ENCODE measurements at regions not wholly inside any gene's neighbourhood (a gene's known extent, or its start where the extent isn't known, plus 50 kb on each side); places are given as distances from the start of the nearest gene placed in this dataset.

DNA sequence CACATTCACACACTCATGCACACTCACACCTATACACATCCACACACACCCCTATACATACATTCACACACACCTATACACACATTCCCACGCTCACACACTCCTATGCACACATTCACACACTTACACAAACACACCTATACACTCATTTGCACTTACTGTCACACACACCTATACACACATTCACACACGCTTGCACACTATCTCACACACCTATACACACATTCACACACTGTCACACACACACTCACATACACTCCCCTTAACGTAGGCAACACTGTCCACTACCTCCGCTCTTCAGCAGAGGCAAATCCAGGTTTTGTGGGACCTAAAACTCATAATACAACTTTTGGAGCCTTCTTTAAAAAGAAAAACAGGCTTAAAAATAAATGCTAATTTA, 487.7 kb upstream of the CDH4 start:
- TF ChIP-seq EZH2 (IDR thresholded peaks at IDR 0.05) (no peak), EZH2phosphoT487 (IDR thresholded peaks at IDR 0.05) (no peak)
- TF ChIP-seq, protein P1, sequence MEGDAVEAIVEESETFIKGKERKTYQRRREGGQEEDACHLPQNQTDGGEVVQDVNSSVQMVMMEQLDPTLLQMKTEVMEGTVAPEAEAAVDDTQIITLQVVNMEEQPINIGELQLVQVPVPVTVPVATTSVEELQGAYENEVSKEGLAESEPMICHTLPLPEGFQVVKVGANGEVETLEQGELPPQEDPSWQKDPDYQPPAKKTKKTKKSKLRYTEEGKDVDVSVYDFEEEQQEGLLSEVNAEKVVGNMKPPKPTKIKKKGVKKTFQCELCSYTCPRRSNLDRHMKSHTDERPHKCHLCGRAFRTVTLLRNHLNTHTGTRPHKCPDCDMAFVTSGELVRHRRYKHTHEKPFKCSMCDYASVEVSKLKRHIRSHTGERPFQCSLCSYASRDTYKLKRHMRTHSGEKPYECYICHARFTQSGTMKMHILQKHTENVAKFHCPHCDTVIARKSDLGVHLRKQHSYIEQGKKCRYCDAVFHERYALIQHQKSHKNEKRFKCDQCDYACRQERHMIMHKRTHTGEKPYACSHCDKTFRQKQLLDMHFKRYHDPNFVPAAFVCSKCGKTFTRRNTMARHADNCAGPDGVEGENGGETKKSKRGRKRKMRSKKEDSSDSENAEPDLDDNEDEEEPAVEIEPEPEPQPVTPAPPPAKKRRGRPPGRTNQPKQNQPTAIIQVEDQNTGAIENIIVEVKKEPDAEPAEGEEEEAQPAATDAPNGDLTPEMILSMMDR (IDR thresholded peaks at IDR 0.05) = no peak
